Erythroblast (primary cell): ENCODE measurements at regions not wholly inside any gene's neighbourhood (a gene's known extent, or its start where the extent isn't known, plus 50 kb on each side); places are given as distances from the start of the nearest gene placed in this dataset.

Experiments
- GATA1 ChIP-seq: IDR thresholded peaks from 2 replicates; pipeline ENCODE4 v1.6.1; 2011; ENCODE audit warnings: low read depth, mild to moderate bottlenecking, control low read depth, low read length, moderate library complexity
- POLR2A ChIP-seq: IDR thresholded peaks from 2 replicates; pipeline ENCODE4 v1.6.1; 2011; ENCODE audit warnings: mild to moderate bottlenecking, low read length

GRCh38 chr6:152909241-152909640, 73.6 kb downstream of the FBXO5 start:
- TF ChIP-seq GATA1 (no peak), POLR2A (no peak)
